Prostate gland (tissue), 2 donors: ENCODE measurements at regions not wholly inside any gene's neighbourhood (a gene's known extent, or its start where the extent isn't known, plus 50 kb on each side); places are given as distances from the start of the nearest gene placed in this dataset.

ENCODE experiments used
- DNase-seq: peaks from one replicate; pipeline ENCODE4 v3.0.0-alpha.2; 2019; ENCODE audit warnings: low spot score
- H3K27ac ChIP-seq, 2 donors: fragments of 200-600 bp; sonication (generic); 2 replicates each; pipeline ENCODE4 v1.5.1; 2017 to 2019
- H3K27me3 ChIP-seq: fragments of 200-600 bp; sonication (generic); replicated peaks from 2 replicates; pipeline ENCODE4 v1.5.1; 2019; ENCODE audit not compliant: insufficient read depth
- H3K36me3 ChIP-seq, 2 donors: fragments of 200-600 bp; sonication (generic); 1 replicate in 1 of 2; 2 replicates in 1 of 2; pipeline versions ENCODE4 v1.5.1 to v1.8.1; 2017 to 2019
- H3K4me1 ChIP-seq: fragments of 200-600 bp; sonication (generic); replicated peaks from 2 replicates; pipeline ENCODE4 v1.5.1; 2019
- H3K4me3 ChIP-seq, 2 donors: fragments of 200-600 bp; sonication (generic); 2 replicates each; pipeline ENCODE4 v1.5.1; 2017 to 2019
- H3K9me3 ChIP-seq: fragments of 200-600 bp; sonication (generic); 2 replicates; pipeline ENCODE4 v1.5.1; 2017
- POLR2A ChIP-seq: fragments of 450-650 bp; IDR thresholded peaks from one replicate; pipeline ENCODE4 v1.6.1; 2016; ENCODE audit warnings: antibody characterized with exemption, mild to moderate bottlenecking
- POLR2AphosphoS5 ChIP-seq: sonication (generic); formaldehyde crosslinking; IDR thresholded peaks from one replicate; pipeline ENCODE4 v1.6.1; 2017; ENCODE audit warnings: antibody characterized with exemption
- WGBS: methylation state at CpG from one replicate; pipeline ENCODE4 v1.1.5; 2018; 5-methylcytosine and 5-hydroxymethylcytosine counted together
- intact Hi-C: fragments of 100-400 bp; cut with DNase I; formaldehyde crosslinking; loops from one replicate; pipeline ENCODE4 v1.14.2; 2022
- TF ChIP-seq, protein P1 (sequence below), 4 experiments: fragments of 200-600 bp in 2 of 4; fragments of 450-650 bp in 2 of 4; sonication (generic) in 2 of 4; IDR thresholded peaks; 1 replicate in 3 of 4; 2 replicates in 1 of 4; pipeline ENCODE4 v1.5.1; 2016 to 2019; ENCODE audit warnings: antibody characterized with exemption in 4 of 4, mild to moderate bottlenecking in 2 of 4, moderate library complexity in 2 of 4

DNA sequence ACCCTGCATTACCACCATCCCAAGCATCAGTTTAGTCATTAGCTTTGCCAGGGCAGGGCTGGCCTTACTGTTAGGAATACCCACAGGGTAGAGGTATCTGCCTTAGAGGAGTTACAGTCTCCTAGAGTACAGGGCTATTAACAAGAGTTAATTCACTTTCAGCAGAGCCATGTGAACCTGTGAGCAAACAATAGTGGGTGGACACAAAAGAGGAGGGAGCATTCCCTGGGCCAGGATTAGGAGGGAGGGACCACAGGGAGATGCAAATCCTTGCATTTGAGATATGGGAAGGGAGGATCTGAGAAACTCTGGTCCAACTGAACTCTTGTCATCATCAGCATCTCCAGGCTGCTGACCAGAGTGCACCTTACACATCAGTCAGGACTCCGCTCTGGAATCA is 51.1 kb upstream of the IGSF21 start:
- Histone ChIP-seq H3K27me3 (peaks cover 8% of the 10 kb centered on the region), H3K4me3 (no peak overlapping the region), H3K9me3 (no peaks in the 10 kb centered on the region), H3K4me1 (no peaks in the 10 kb centered on the region), H3K27ac (no peak overlapping the region), H3K36me3 (no peaks in the 10 kb centered on the region)
- intact Hi-C loops = no loop called here
- DNase-seq = no peak
- TF ChIP-seq, protein P1, sequence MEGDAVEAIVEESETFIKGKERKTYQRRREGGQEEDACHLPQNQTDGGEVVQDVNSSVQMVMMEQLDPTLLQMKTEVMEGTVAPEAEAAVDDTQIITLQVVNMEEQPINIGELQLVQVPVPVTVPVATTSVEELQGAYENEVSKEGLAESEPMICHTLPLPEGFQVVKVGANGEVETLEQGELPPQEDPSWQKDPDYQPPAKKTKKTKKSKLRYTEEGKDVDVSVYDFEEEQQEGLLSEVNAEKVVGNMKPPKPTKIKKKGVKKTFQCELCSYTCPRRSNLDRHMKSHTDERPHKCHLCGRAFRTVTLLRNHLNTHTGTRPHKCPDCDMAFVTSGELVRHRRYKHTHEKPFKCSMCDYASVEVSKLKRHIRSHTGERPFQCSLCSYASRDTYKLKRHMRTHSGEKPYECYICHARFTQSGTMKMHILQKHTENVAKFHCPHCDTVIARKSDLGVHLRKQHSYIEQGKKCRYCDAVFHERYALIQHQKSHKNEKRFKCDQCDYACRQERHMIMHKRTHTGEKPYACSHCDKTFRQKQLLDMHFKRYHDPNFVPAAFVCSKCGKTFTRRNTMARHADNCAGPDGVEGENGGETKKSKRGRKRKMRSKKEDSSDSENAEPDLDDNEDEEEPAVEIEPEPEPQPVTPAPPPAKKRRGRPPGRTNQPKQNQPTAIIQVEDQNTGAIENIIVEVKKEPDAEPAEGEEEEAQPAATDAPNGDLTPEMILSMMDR (IDR thresholded peaks at IDR 0.05) = no peak
- no peak for TF ChIP-seq POLR2A
- TF ChIP-seq POLR2AphosphoS5 = no peak
- 75% methylated on average over 1 of the region's 1 CpG for WGBS

GRCh38 chr1:18057623-18058022 is 50.0 kb upstream of the IGSF21 start:
- no peak overlapping the region for H3K27ac ChIP-seq
- H3K4me3 ChIP-seq = no peak overlapping the region
- H3K4me1 ChIP-seq = no peaks in the 10 kb centered on the region
- TF ChIP-seq, protein P1 (IDR thresholded peaks at IDR 0.05) = no peak
- TF ChIP-seq POLR2A (no peak), POLR2AphosphoS5 (no peak)
- intact Hi-C loops = no loop called here
- 77% methylated on average over 5 of the region's 5 CpGs for WGBS
- no peak for DNase-seq
- H3K27me3 ChIP-seq = peaks cover 6% of the 10 kb centered on the region
- no peaks in the 10 kb centered on the region for H3K9me3 ChIP-seq
- no peaks in the 10 kb centered on the region for H3K36me3 ChIP-seq
